HG03565 (cell line): ENCODE measurements at regions not wholly inside any gene's neighbourhood (a gene's known extent, or its start where the extent isn't known, plus 50 kb on each side); places are given as distances from the start of the nearest gene placed in this dataset.

Experiments used
- ATAC-seq: cut with Tn5 transposase; IDR thresholded peaks from one replicate; pipeline ENCODE4 v1.9.1; 2021; ENCODE audit warnings: mild to moderate bottlenecking, moderate library complexity; ENCODE audit not compliant: unreplicated experiment

DNA sequence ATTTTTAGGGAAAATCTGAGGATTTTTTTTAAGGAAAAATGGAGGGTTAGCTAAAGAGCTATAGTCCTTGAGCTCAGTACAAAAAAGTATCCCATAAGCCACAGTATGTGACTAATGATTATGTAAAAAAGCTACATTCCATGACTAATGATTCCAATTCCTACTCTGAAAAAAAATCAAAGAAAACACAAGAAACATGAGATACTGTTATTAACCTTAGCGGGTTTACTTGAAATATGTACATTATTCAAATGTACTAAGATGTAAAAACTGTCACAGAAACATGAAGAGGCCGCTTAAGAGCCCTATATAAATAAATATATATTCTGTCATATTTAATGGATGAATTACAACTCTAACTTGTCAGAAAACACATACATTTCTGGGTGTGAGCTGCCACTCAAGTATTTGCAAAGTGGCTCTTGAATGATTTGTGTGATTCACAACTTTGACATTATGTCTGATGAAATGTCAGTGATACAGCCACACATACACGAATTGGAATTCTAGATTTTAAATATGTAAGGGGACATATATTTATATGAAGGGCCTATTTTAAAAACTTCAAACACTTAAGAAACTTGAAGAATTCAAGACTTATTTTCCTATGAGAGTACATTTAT lies 518.7 kb upstream of the SUCLG2 start:
- no peak for ATAC-seq

DNA sequence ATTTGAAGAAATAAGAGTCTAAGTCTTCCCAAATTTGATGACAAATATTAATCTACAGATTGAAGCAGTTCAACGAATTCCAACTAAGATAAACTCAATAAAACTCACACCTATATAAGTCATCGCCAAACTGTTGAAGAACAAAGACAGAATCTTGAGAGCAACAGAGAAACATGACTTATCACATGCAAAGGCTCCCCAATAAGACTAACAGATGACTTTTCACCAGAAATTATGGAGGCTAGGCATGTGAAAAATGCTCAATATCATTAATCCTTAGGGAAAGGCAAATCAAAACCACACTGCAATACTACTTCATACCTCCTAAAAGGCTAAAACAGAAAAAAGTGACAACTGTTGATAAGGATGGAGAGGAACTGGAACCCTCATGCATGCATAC lies 517.6 kb upstream of the SUCLG2 start:
- no peak for ATAC-seq

DNA sequence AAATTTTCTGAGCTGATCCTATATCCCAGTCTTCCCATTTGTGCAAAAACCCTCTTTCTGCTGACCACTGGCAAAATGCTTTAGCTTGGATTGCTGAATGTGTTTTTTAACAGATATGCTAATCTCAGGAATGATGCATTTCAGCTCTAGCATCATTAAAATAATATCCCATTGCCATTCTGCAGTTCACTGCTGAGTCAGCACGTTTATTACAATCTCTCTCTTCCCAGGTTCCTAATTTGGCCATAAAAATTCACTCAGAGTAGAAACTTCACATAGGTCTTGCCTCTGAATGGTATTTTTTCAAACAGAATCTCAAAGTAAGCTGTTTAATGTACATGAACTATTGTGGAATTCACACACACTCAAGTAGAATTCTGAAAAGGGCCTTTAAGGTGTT lies 509.6 kb upstream of the SUCLG2 start:
- no peak for ATAC-seq

DNA sequence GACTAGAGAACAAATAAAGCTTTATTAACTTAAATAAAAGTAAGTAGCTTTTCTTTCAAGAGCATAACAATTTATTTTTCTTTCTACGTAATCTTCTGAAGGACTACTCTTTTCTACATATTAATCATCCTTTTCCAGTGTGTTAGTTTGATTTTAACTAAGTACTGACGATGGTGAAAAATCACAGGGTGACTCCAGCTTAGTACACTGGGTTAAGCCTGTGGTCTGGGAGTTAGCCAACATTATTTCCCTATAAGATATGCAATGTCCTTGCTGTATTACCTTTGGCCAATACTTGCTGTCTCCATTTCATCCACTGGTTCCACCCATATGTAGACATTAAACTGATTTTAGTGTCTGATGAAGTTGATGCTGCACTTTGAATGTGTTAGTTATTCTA lies 508.6 kb upstream of the SUCLG2 start:
- ATAC-seq, result no peak

DNA sequence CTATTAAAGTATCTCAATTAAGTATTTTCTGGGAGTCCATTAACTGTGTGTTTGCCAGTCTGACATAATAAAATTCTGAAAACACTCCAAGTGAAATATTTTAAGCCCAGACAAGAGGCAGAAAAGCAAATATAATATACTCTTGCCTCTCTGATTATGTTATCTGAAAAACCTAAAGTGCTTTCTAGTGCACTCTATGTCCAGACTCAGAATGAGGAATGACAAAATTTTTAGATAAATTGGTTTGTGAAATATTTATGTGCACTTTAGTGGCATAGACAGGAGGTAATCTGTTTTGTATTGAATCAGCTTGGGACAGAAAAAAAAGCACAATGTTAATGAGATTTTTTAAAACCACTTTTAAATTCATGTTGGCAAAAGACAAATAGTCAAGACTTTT lies 508.2 kb upstream of the SUCLG2 start:
- no peak for ATAC-seq

DNA sequence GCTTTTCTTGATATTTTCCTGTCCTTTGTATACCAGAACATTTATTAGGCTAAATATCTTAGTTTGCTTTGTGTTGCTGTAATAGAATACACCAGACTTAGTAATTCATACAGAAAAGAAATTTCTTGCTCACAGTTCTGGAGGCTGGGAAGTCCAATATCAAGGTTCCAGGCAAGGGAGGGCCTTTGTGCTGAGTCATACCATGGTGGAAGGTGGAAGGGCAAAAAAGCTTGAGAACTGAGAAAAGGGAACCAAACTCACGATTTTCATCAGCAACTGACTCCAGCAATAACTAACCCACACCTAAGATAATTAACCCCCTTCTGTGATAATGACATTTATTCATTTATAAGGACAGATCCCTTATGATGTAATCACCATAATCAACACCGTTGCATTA lies 496.9 kb upstream of the SUCLG2 start:
- ATAC-seq, result no peak

DNA sequence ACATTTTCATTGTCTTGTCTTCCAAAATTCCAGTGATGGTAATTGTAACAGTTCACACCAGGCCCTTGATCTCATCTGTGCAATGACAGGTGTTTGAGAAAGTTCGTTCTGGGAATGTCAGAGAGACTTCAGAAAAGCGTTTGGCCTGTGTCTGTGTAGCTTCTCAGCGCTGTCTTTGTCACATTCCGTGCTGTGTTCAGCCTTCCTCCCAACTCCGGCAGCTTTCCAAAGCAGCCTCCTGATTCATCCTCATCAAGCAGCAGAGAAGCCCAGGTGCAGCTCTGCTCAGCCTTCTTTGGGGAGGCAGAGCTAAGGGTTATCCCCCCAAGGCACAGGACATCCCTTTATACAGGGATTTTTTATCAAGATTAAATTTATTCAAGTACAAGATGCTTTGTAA lies 494.0 kb upstream of the SUCLG2 start:
- no peak for ATAC-seq

DNA sequence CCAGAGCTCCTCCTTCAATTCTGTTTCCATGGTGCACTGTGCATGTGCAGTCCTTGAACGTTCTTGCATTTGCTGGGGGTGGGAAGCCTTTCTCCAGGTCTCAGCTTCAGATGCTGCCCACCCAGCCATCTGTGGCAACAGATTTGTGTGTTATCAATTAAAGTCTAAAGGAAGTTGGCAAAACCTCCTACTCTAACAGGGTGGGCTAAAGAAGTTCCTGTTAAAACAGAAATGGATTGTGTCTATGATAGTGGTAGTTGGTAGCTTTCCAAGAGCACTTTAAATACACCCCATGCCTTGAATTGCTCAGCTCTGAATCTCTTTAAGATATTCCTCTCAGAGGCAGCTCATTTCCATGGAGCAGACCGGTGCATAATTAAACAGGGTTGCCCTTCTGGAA lies 488.0 kb upstream of the SUCLG2 start:
- ATAC-seq, result no peak

DNA sequence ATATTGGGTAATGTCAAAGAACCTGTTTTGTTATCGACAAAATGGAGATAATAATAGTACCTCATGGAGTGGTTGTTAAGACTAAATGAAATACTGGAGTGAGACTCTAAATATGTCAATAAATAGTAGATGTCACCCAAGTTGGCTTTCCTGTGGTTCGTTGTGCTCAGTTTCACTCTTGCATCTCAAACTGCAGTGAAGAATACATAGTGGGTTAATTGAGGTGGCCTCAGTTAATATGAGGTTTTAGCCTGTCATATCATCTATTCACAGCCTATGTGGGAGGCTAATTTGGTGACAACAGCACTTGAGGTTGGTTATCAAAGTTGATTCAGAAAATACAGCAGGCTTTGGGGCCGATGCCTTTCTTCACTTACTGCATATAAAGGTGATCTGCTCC lies 485.5 kb upstream of the SUCLG2 start:
- ATAC-seq, result no peak

DNA sequence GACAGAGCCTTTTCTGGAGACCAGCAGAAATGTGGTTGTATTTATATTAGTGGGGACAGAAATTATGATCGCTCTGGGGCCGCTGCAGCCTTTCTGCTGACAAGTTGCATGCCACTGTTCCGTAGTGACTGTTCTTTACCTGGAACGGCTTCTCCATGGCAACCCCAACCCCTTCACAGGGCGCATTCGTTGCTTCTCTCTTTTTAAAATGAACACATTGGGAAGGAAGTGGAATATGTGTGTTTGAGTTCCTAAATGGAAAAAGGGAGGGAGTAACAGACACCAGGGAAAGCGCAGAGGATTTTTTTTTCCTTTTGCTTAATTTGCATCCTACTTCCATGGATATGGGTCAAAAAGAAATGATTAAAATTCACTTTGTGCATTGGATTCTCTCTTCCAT lies 482.0 kb upstream of the SUCLG2 start:
- ATAC-seq, result no peak

DNA sequence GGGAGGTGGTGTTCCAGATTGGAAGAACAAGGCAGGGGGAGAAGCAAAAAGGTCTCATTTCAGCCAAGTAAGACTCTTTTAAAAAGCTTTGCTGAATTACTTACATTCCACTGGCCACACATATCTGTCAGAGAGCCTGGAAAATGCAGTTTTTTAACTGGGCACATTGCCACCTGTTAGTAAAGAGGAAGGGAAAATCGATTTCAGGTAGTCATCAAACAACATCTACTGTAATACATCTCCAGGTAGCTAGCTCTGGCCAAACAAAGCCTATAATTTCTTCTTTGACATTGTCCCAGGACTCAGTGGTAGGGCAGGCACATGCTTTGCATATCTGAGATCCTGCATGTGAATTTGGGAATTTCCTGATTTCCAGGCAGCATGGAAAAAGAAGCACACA lies 480.7 kb upstream of the SUCLG2 start:
- no peak for ATAC-seq

DNA sequence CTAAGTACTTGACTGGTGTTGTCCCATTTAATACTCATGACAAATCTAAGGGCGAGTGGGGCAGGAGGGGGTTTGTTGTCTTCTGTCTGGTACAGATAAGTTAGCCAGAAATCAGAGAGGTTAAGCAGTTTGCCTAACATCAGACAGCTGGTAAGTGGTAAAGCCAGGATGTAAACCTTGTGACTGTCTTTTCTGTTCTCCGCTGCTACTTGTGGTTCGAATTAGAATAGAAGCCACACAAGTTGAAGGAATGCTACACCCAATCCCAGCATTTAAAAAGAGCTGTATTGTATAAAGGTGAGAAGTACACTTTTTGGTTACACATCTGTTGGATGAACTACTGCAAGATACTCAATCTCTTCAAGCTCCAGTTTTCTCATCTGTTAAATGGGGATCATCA lies 474.7 kb upstream of the SUCLG2 start:
- no peak for ATAC-seq

DNA sequence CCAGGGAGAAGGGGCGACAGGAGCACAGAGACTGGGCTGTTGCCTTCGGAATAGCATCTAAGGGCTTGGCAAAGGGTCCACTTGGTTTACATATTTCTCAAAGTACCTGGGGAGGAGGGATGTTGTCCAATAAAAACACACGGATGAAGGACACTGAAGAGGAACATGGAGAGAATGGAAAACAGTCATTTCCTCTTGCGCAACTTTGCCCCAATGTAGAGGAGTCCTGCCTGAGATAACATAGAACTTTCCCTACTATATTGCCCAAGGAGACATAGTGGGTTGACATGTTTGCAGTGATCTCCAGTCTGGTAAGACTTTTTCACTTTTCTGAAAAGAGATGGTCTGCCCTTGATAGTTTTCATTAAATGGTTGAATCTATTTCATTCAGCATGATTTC lies 468.8 kb upstream of the SUCLG2 start:
- ATAC-seq, result no peak

DNA sequence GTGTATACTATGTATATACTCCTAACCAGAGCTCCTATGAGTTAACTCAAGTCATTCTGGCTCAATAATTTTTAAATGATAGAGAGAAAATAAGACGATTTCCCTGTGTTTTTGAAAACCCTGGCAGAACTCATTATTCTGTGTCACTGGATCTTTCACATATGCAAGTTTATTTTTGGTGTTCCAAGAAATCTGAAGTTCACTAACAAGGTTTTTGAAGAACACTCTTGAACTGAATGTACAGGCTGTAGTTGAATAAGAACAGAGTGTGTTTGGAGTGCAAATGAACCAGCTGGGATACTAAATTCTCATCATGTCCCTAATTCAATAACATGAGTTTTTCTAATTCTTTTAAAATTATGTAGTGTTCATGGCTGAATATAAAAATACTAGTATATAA lies 466.9 kb upstream of the SUCLG2 start:
- no peak for ATAC-seq

DNA sequence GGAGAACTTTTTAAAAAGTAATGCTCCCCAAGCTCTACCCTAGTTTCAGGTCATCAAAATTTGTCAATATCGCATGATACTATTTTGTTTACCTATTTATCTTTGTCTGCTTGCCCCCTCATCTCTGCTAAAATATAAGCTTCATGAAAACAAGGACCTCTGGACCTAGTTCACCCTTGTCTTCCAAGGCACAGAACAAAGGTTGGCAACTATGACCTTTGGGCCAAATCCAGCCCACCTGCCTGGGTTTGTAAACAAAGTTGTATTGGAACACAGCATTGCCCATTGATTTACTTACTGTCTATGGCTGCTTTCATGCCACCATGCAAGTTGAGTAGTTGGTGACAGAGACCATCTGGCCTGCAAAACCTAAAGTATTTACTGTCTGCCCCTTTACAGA lies 462.2 kb upstream of the SUCLG2 start:
- no peak for ATAC-seq

DNA sequence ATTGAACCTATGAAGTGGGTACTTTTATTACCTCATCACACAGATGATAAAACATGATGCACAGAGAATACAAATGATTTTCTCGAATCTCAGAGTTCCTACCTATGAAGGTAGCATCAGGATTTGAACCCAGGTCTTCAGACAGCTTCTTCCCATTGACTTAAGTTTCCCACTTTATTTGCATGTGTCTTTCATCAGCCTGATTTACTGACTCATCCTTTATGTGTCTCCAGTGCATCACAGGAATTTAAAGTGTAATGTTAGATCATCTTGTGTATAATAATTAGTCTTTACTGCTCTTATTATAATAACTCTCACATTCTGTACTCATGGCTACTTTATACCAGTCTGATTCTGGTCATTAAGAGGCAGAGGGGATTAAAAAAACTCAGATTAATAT lies 449.4 kb upstream of the SUCLG2 start:
- no peak for ATAC-seq

DNA sequence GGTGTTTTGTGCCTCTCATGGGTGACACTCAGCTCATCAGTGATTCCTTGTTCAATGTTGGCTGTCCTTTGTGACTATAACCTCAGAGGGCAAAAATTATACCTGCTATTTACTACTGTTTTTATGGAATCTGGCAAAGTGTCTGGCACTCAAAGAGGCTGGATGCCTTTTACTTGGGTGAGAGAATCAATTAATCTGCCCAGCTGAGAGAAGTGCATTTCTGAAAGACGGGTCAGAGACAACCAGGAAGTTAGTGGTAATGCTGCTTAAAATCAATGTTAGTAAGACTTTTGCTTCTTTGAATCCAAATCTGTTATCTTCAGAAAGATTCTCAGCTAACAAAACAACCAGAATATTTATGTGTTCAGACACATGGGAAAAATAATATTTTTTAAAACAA lies 436.2 kb upstream of the SUCLG2 start:
- no peak for ATAC-seq

DNA sequence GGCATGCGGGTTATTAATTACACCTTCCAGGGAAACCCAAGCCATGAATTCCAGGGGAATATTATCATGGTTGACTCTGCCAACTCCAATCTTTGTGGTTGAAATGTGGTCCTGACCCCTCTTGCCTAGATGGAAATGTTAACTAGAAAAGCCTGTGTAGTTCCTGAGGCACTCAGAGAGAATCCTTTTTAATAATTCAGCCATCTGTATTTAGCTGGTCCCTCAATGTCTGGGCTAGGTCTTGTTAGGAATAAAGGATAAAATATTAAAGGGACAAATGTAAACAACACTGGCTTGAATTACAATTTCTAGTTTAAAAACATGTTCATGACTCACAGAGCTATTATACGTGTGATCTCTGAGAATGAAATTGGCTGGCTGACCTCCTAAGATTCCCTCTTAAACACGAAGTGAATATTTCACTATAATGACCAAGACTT lies 435.2 kb upstream of the SUCLG2 start:
- no peak for ATAC-seq

DNA sequence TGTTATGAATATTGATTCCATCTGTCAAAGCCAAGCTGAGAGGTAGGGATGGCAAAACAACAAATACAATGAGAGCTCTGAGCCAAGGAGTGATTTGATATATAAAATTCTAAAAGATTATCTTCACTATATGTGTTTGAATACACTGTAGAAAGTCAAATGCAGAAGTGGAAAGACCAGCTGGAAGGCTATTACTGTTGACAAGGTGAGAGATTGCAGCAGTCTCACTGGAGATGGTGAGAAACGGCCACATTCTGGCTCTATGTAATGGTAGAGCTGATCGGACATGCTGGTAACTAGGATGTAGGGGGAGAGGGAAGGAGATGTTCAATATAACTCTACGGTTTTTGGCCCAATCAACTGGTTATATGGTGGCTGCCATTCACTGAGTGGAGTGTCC lies 434.2 kb upstream of the SUCLG2 start:
- no peak for ATAC-seq

DNA sequence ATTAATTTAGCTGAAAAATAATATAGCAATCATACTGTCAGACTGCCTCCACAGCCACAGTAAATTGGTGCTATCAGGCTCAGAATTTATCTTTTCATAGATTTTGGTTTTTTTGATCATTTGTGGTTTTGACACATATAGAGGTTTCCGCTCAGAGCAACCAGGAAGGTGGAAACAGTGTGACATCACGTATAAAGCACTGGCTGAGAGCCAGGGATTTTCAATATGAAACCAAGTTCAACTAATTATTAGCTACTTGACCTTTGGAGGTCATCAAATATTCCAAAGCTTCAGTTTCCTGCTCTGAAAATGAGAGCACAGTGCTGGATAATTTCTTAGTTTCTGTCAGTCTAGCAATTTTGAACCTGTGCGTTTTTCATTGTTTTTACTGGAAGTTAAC lies 433.8 kb upstream of the SUCLG2 start:
- no peak for ATAC-seq

DNA sequence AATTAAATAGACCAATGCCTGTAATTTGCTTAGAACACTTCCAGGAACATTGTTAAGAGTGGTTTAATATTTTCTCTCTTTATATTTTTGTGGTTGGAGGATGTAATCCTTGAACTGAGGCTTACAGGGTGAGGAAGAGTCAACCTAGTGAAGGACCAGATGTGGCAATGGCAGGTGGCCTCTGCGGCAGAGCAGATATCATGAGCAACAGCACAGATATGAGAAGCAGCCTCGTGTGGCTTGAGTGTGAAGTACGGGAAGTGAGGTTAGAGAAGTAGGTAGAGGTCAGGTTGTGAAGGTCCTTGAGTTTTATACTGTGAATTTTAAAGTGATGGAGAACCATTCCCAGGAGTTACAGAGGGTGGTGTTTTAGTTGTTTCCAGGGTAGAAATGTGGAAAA lies 417.6 kb upstream of the SUCLG2 start:
- no peak for ATAC-seq

DNA sequence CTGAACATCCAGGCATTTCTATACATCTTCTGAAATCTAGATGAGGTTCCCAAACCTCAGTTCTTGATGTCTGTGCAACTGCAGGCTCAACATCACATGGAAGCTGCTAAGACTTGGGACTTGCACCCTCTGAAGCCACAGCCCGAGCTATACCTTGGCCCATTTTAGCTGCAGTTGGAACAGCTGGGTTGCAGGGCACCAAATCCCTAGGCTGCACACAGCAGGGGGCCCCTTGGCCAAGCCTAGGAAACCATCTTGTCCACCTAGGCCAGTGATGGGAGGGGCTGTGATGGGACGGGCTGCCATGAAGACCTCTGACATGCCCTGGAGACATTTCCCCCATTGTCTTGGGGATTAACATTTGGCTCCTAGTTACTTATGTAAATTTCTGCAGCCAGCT lies 415.8 kb upstream of the SUCLG2 start:
- no peak for ATAC-seq

DNA sequence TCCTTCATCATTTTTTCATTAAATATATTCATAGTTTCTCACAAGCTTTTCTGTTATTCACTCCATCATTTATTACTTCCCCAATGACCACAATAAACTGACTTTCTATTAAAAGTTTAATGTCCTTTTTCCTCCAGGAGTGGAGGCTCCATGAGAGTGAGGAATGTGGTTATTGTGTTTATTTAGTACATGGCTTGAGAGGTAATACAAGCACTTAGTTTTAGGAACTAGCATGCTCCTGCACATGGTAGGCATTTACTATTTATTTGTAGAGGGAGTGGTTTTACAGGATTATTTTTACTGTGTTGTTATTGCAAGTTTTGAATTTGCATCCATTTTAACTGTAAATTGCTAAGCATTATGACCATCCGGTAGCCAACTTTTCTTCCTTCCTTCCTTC lies 412.9 kb upstream of the SUCLG2 start:
- no peak for ATAC-seq

DNA sequence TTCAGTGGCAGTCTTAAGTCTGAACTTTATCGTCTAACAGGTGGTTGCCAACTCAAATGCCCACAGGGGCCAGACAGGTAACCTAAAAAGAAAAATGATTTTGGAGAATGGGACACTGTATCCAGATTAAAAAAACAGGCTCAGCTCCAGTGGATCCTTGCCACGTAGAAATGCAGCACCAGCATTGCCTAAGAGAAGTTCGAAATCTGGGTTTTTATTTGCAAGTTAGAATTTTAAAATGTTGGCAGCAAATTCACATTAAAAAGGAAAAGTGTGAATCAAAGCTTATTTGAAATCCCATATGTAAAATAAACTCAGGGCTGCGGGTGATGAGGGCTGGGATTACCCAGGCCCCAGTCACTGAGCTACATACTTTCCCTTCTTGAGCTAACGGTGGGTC lies 408.5 kb upstream of the SUCLG2 start:
- ATAC-seq, result no peak
